ENCODE measurements at regions not wholly inside any gene's neighbourhood (a gene's known extent, or its start where the extent isn't known, plus 50 kb on each side); places are given as distances from the start of the nearest gene placed in this dataset.

- H3K9me3 Mint-ChIP-seq, result peaks cover 0 to 34% (median 16%) of the 10 kb centered on the region in 7 donors
- H3K4me1 Mint-ChIP-seq, result no peaks in the 10 kb centered on the region
- no peak overlapping the region for H3K27ac ChIP-seq (ENCODE audit: insufficient read depth, low read length, poor library complexity, severe bottlenecking)
Observed at GRCh38 chr14:29097476-29097875, 330.9 kb downstream of the FOXG1 start.

GRCh38 chr14:29098656-29099055 lies 332.1 kb downstream of the FOXG1 start:
- ATAC-seq (ENCODE audit: low read depth in 2 of 2), result no peak
- H3K4me1 Mint-ChIP-seq, result no peaks in the 10 kb centered on the region
- no peak overlapping the region for H3K27ac ChIP-seq (ENCODE audit: insufficient read depth, low read length, poor library complexity, severe bottlenecking)
- H3K27me3 ChIP-seq (ENCODE audit: control insufficient read depth, insufficient read depth, low read length), result no peaks in the 10 kb centered on the region
- H3K9me3 Mint-ChIP-seq, result peaks cover 0 to 37% (median 16%) of the 10 kb centered on the region in 7 donors
- H3K27me3 Mint-ChIP-seq, result no peaks in the 10 kb centered on the region
- no peak overlapping the region for H3K4me3 ChIP-seq (ENCODE audit: low read depth, low read length)
- no peaks in the 10 kb centered on the region for H3K36me3 ChIP-seq (ENCODE audit: control insufficient read depth, insufficient read depth, low read length)
- H3K9me3 ChIP-seq (ENCODE audit: control insufficient read depth in 2 of 2, low read length in 2 of 2), result peaks cover 0 to 4% of the 10 kb centered on the region in 2 experiments
- DNase-seq, result no peak
- H3K4me3 Mint-ChIP-seq, result no peak overlapping the region
- no peak overlapping the region for H3K27ac Mint-ChIP-seq
- H3K4me1 ChIP-seq (ENCODE audit: control insufficient read depth, insufficient read depth, low read length, poor library complexity, severe bottlenecking), result no peaks in the 10 kb centered on the region
- H3K36me3 Mint-ChIP-seq, result no peaks in the 10 kb centered on the region

More at GRCh38 chr14:29097476-29097875, 330.9 kb downstream of the FOXG1 start:
- Mint-ChIP-seq H3K36me3 (no peaks in the 10 kb centered on the region), H3K27me3 (no peaks in the 10 kb centered on the region), H3K27ac (no peak overlapping the region), H3K4me3 (no peak overlapping the region)
- Histone ChIP-seq H3K27me3 (ENCODE audit: control insufficient read depth, insufficient read depth, low read length) (no peaks in the 10 kb centered on the region), H3K4me3 (ENCODE audit: low read depth, low read length) (no peak overlapping the region), H3K4me1 (ENCODE audit: control insufficient read depth, insufficient read depth, low read length, poor library complexity, severe bottlenecking) (no peaks in the 10 kb centered on the region), H3K36me3 (ENCODE audit: control insufficient read depth, insufficient read depth, low read length) (no peaks in the 10 kb centered on the region), H3K9me3 (ENCODE audit: control insufficient read depth in 2 of 2, low read length in 2 of 2) (peaks cover 0 to 4% of the 10 kb centered on the region in 2 experiments)
- DNase-seq (no peak), ATAC-seq (ENCODE audit: low read depth in 2 of 2) (no peak)

- H3K27me3 Mint-ChIP-seq, result no peaks in the 10 kb centered on the region
- Histone ChIP-seq H3K4me1 (ENCODE audit: control insufficient read depth, insufficient read depth, low read length, poor library complexity, severe bottlenecking) (no peaks in the 10 kb centered on the region), H3K27me3 (ENCODE audit: control insufficient read depth, insufficient read depth, low read length) (no peaks in the 10 kb centered on the region), H3K9me3 (ENCODE audit: control insufficient read depth in 2 of 2, low read length in 2 of 2) (no peaks in the 10 kb centered on the region), H3K36me3 (ENCODE audit: control insufficient read depth, insufficient read depth, low read length) (no peaks in the 10 kb centered on the region), H3K27ac (ENCODE audit: insufficient read depth, low read length, poor library complexity, severe bottlenecking) (no peak overlapping the region), H3K4me3 (ENCODE audit: low read depth, low read length) (no peak overlapping the region)
- peaks cover 0 to 38% (median 13%) of the 10 kb centered on the region in 7 donors for H3K9me3 Mint-ChIP-seq
- H3K4me3 Mint-ChIP-seq, result no peak overlapping the region
- H3K27ac Mint-ChIP-seq, result no peak overlapping the region
- DNase-seq (no peak), ATAC-seq (ENCODE audit: low read depth in 2 of 2) (no peak)
- no peaks in the 10 kb centered on the region for H3K36me3 Mint-ChIP-seq
- H3K4me1 Mint-ChIP-seq, result no peaks in the 10 kb centered on the region
Observed at GRCh38 chr14:29102266-29102665, 335.7 kb downstream of the FOXG1 start.

GRCh38 chr14:29102996-29103395 lies 336.4 kb downstream of the FOXG1 start:
- H3K4me3 Mint-ChIP-seq, result no peak overlapping the region
- H3K4me1 Mint-ChIP-seq, result no peaks in the 10 kb centered on the region
- no peak for DNase-seq
- H3K27ac Mint-ChIP-seq, result no peak overlapping the region
- no peaks in the 10 kb centered on the region for H3K27me3 Mint-ChIP-seq
- H3K9me3 ChIP-seq (ENCODE audit: control insufficient read depth in 2 of 2, low read length in 2 of 2), result no peaks in the 10 kb centered on the region
- no peaks in the 10 kb centered on the region for H3K4me1 ChIP-seq (ENCODE audit: control insufficient read depth, insufficient read depth, low read length, poor library complexity, severe bottlenecking)
- H3K9me3 Mint-ChIP-seq, result peaks cover 0 to 38% (median 13%) of the 10 kb centered on the region in 7 donors
- ATAC-seq (ENCODE audit: low read depth in 2 of 2), result no peak
- no peaks in the 10 kb centered on the region for H3K27me3 ChIP-seq (ENCODE audit: control insufficient read depth, insufficient read depth, low read length)
- H3K4me3 ChIP-seq (ENCODE audit: low read depth, low read length), result no peak overlapping the region
- no peak overlapping the region for H3K27ac ChIP-seq (ENCODE audit: insufficient read depth, low read length, poor library complexity, severe bottlenecking)
- no peaks in the 10 kb centered on the region for H3K36me3 ChIP-seq (ENCODE audit: control insufficient read depth, insufficient read depth, low read length)
- no peaks in the 10 kb centered on the region for H3K36me3 Mint-ChIP-seq

- Mint-ChIP-seq H3K27me3 (no peaks in the 10 kb centered on the region), H3K4me3 (no peak overlapping the region), H3K4me1 (no peaks in the 10 kb centered on the region), H3K9me3 (peaks cover 0 to 30% (median 11%) of the 10 kb centered on the region in 7 donors), H3K27ac (no peak overlapping the region), H3K36me3 (no peaks in the 10 kb centered on the region)
- DNase-seq (no peak), ATAC-seq (ENCODE audit: low read depth in 2 of 2) (no peak)
- no peak overlapping the region for H3K4me3 ChIP-seq (ENCODE audit: low read depth, low read length)
- H3K36me3 ChIP-seq (ENCODE audit: control insufficient read depth, insufficient read depth, low read length), result no peaks in the 10 kb centered on the region
- H3K27ac ChIP-seq (ENCODE audit: insufficient read depth, low read length, poor library complexity, severe bottlenecking), result no peak overlapping the region
- peaks cover 0 to 3% of the 10 kb centered on the region in 2 experiments for H3K9me3 ChIP-seq (ENCODE audit: control insufficient read depth in 2 of 2, low read length in 2 of 2)
- H3K4me1 ChIP-seq (ENCODE audit: control insufficient read depth, insufficient read depth, low read length, poor library complexity, severe bottlenecking), result no peaks in the 10 kb centered on the region
- H3K27me3 ChIP-seq (ENCODE audit: control insufficient read depth, insufficient read depth, low read length), result no peaks in the 10 kb centered on the region
Observed at GRCh38 chr14:29108908-29109307, 342.3 kb downstream of the FOXG1 start.

GRCh38 chr14:29109589-29109988 lies 343.0 kb downstream of the FOXG1 start:
- Mint-ChIP-seq H3K4me1 (no peaks in the 10 kb centered on the region), H3K4me3 (no peak overlapping the region), H3K27me3 (no peaks in the 10 kb centered on the region), H3K36me3 (no peaks in the 10 kb centered on the region), H3K9me3 (peaks cover 0 to 26% (median 6%) of the 10 kb centered on the region in 7 donors), H3K27ac (no peak overlapping the region)
- no peaks in the 10 kb centered on the region for H3K36me3 ChIP-seq (ENCODE audit: control insufficient read depth, insufficient read depth, low read length)
- H3K9me3 ChIP-seq (ENCODE audit: control insufficient read depth in 2 of 2, low read length in 2 of 2), result peaks cover 0 to 3% of the 10 kb centered on the region in 2 experiments
- no peak overlapping the region for H3K4me3 ChIP-seq (ENCODE audit: low read depth, low read length)
- DNase-seq (no peak), ATAC-seq (ENCODE audit: low read depth in 2 of 2) (no peak)
- H3K27ac ChIP-seq (ENCODE audit: insufficient read depth, low read length, poor library complexity, severe bottlenecking), result no peak overlapping the region
- no peaks in the 10 kb centered on the region for H3K27me3 ChIP-seq (ENCODE audit: control insufficient read depth, insufficient read depth, low read length)
- H3K4me1 ChIP-seq (ENCODE audit: control insufficient read depth, insufficient read depth, low read length, poor library complexity, severe bottlenecking), result no peaks in the 10 kb centered on the region

GRCh38 chr14:29111554-29111953 lies 345.0 kb downstream of the FOXG1 start:
- Histone ChIP-seq H3K27ac (ENCODE audit: insufficient read depth, low read length, poor library complexity, severe bottlenecking) (no peak overlapping the region), H3K4me1 (ENCODE audit: control insufficient read depth, insufficient read depth, low read length, poor library complexity, severe bottlenecking) (no peaks in the 10 kb centered on the region), H3K4me3 (ENCODE audit: low read depth, low read length) (no peak overlapping the region), H3K9me3 (ENCODE audit: control insufficient read depth in 2 of 2, low read length in 2 of 2) (peaks cover 0 to 3% of the 10 kb centered on the region in 2 experiments), H3K36me3 (ENCODE audit: control insufficient read depth, insufficient read depth, low read length) (no peaks in the 10 kb centered on the region), H3K27me3 (ENCODE audit: control insufficient read depth, insufficient read depth, low read length) (no peaks in the 10 kb centered on the region)
- Mint-ChIP-seq H3K27ac (no peak overlapping the region), H3K9me3 (peaks cover 0 to 22% (median 3%) of the 10 kb centered on the region in 7 donors), H3K4me1 (no peaks in the 10 kb centered on the region), H3K36me3 (no peaks in the 10 kb centered on the region), H3K27me3 (no peaks in the 10 kb centered on the region), H3K4me3 (no peak overlapping the region)
- DNase-seq (no peak), ATAC-seq (ENCODE audit: low read depth in 2 of 2) (no peak)

- no peaks in the 10 kb centered on the region for H3K36me3 ChIP-seq (ENCODE audit: control insufficient read depth, insufficient read depth, low read length)
- Mint-ChIP-seq H3K36me3 (no peaks in the 10 kb centered on the region), H3K4me1 (no peaks in the 10 kb centered on the region), H3K9me3 (peaks cover 2 to 38% (median 18%) of the 10 kb centered on the region in 7 donors), H3K4me3 (no peak overlapping the region), H3K27me3 (no peaks in the 10 kb centered on the region), H3K27ac (no peak overlapping the region)
- H3K4me1 ChIP-seq (ENCODE audit: control insufficient read depth, insufficient read depth, low read length, poor library complexity, severe bottlenecking), result no peaks in the 10 kb centered on the region
- no peaks in the 10 kb centered on the region for H3K27me3 ChIP-seq (ENCODE audit: control insufficient read depth, insufficient read depth, low read length)
- peaks cover 0 to 8% of the 10 kb centered on the region in 2 experiments for H3K9me3 ChIP-seq (ENCODE audit: control insufficient read depth in 2 of 2, low read length in 2 of 2)
- no peak overlapping the region for H3K4me3 ChIP-seq (ENCODE audit: low read depth, low read length)
- ATAC-seq (ENCODE audit: low read depth in 2 of 2), result no peak
- no peak for DNase-seq
- H3K27ac ChIP-seq (ENCODE audit: insufficient read depth, low read length, poor library complexity, severe bottlenecking), result no peak overlapping the region
Observed at GRCh38 chr14:29123017-29123416, 356.4 kb downstream of the FOXG1 start.
